Loucy (cell line): ENCODE measurements at regions not wholly inside any gene's neighbourhood (a gene's known extent, or its start where the extent isn't known, plus 50 kb on each side); places are given as distances from the start of the nearest gene placed in this dataset.

Source experiments
- EZH2phosphoT487 ChIP-seq: fragments of 200-600 bp; IDR thresholded peaks from 2 replicates; pipeline ENCODE4 v1.6.1; 2018; ENCODE audit warnings: antibody characterized with exemption, mild to moderate bottlenecking, moderate library complexity, borderline replicate concordance
- TF ChIP-seq, protein P1 (sequence below): fragments of 200-600 bp; sonication (generic); conservative IDR thresholded peaks from 2 replicates; pipeline ENCODE4 v1.5.1; 2014; ENCODE audit warnings: mild to moderate bottlenecking, antibody characterized with exemption, low read length

GRCh38 chr1:232278925-232279324, 351.0 kb downstream of the SIPA1L2 start:
- TF ChIP-seq, protein P1, sequence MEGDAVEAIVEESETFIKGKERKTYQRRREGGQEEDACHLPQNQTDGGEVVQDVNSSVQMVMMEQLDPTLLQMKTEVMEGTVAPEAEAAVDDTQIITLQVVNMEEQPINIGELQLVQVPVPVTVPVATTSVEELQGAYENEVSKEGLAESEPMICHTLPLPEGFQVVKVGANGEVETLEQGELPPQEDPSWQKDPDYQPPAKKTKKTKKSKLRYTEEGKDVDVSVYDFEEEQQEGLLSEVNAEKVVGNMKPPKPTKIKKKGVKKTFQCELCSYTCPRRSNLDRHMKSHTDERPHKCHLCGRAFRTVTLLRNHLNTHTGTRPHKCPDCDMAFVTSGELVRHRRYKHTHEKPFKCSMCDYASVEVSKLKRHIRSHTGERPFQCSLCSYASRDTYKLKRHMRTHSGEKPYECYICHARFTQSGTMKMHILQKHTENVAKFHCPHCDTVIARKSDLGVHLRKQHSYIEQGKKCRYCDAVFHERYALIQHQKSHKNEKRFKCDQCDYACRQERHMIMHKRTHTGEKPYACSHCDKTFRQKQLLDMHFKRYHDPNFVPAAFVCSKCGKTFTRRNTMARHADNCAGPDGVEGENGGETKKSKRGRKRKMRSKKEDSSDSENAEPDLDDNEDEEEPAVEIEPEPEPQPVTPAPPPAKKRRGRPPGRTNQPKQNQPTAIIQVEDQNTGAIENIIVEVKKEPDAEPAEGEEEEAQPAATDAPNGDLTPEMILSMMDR, result no peak
- no peak for TF ChIP-seq EZH2phosphoT487
